GM18858 (cell line): ENCODE measurements at regions not wholly inside any gene's neighbourhood (a gene's known extent, or its start where the extent isn't known, plus 50 kb on each side); places are given as distances from the start of the nearest gene placed in this dataset.

Source experiments
- ATAC-seq: cut with Tn5 transposase; IDR thresholded peaks from one replicate; pipeline ENCODE4 v1.9.1; 2021; ENCODE audit not compliant: unreplicated experiment

- ATAC-seq, result no peak
These were observed 98.3 kb upstream of the ABI3BP start for GRCh38 chr3:101091489-101091888.

- no peak for ATAC-seq
These were observed 92.5 kb upstream of the ABI3BP start for GRCh38 chr3:101085752-101086151.

- no peak for ATAC-seq
These were observed 91.2 kb upstream of the ABI3BP start for GRCh38 chr3:101084404-101084803.

- no peak for ATAC-seq
These were observed 88.8 kb upstream of the ABI3BP start for GRCh38 chr3:101081999-101082398.

GRCh38 chr3:101081446-101081845 lies 88.2 kb upstream of the ABI3BP start:
- ATAC-seq, result no peak

- no peak for ATAC-seq
These were observed 84.3 kb upstream of the ABI3BP start for GRCh38 chr3:101077361-101078011.

- ATAC-seq, result no peak
These were observed 81.3 kb upstream of the ABI3BP start for GRCh38 chr3:101074518-101074917.

GRCh38 chr3:101072300-101072699 lies 79.1 kb upstream of the ABI3BP start:
- ATAC-seq, result no peak

- no peak for ATAC-seq
These were observed 77.5 kb upstream of the ABI3BP start for GRCh38 chr3:101070799-101071121.

GRCh38 chr3:101069901-101070798 lies 76.9 kb upstream of the ABI3BP start:
- no peak for ATAC-seq

GRCh38 chr3:101068876-101069606 lies 75.8 kb upstream of the ABI3BP start:
- no peak for ATAC-seq

GRCh38 chr3:101066711-101067129 lies 73.5 kb upstream of the ABI3BP start:
- no peak for ATAC-seq

GRCh38 chr3:101065962-101066361 lies 72.7 kb upstream of the ABI3BP start:
- ATAC-seq, result no peak

- ATAC-seq, result no peak
These were observed 70.2 kb upstream of the ABI3BP start for GRCh38 chr3:101063401-101063800.

GRCh38 chr3:101061312-101061711 lies 68.1 kb upstream of the ABI3BP start:
- no peak for ATAC-seq

GRCh38 chr3:101050866-101051265 lies 57.6 kb upstream of the ABI3BP start:
- no peak for ATAC-seq

- ATAC-seq, result no peak
These were observed 56.8 kb upstream of the ABI3BP start for GRCh38 chr3:101050046-101050445.

GRCh38 chr3:101049532-101049931 lies 56.3 kb upstream of the ABI3BP start:
- ATAC-seq, result no peak

GRCh38 chr3:101043687-101044078 lies 50.5 kb upstream of the ABI3BP start:
- no peak for ATAC-seq

- no peak for ATAC-seq
These were observed 49.9 kb upstream of the ABI3BP start for GRCh38 chr3:101042996-101043686.
